HCT116 (cell line): ENCODE measurements at regions not wholly inside any gene's neighbourhood (a gene's known extent, or its start where the extent isn't known, plus 50 kb on each side); places are given as distances from the start of the nearest gene placed in this dataset.

Source experiments
- ATAC-seq: fragments of 200-7000 bp; cut with Tn5 transposase; 2 replicates; pipeline ENCODE4 v1.9.1; 2020; ENCODE audit warnings: mild to moderate bottlenecking, moderate library complexity
- BruUV-seq: library from RNA; stranded (reverse); fragments of 400-500 nt; replicated peaks from 2 replicates; lab custom pipeline; 2021; lab: Mats Ljungman, UMichigan
- CTCF ChIA-PET: fragments of 300-600 bp; sonication (Branson Sonifier 250); formaldehyde crosslinking; loops from one replicate; lab custom pipeline; 2021; ENCODE audit warnings: antibody characterized with exemption; lab: Charles Lee
- POLR2A ChIA-PET: fragments of 300-600, 350-600 bp; sonication (Branson Sonifier 250); formaldehyde crosslinking; loops from one replicate; lab custom pipeline; 2021; ENCODE audit warnings: antibody characterized with exemption; lab: Charles Lee
- RAD21 ChIA-PET, 2 experiments: fragments of 300-600 bp; sonication (Branson Sonifier 250); formaldehyde crosslinking; loops; one replicate each; lab custom pipeline; 2023; ENCODE audit warnings: low total read pairs in 2 of 2; ENCODE audit not compliant: uncharacterized antibody in 2 of 2, unreplicated experiment in 2 of 2, low non-redundant PET in 1 of 2; lab: Charles Lee
- DNase-seq: peaks from one replicate; pipeline ENCODE4 v3.0.0-alpha.2; 2010; ENCODE audit warnings: low read depth, low spot score
- H2AFZ ChIP-seq: fragments of 200-600 bp; shearing (Covaris generic), sonication (generic); 2 replicates; pipeline ENCODE4 v1.6.1; 2017; ENCODE audit warnings: low read depth, mixed run types, mixed read lengths, antibody characterized with exemption, low read length; ENCODE audit not compliant: poor library complexity, severe bottlenecking
- H3K27ac ChIP-seq: 2 replicates; pipeline ENCODE4 v1.5.1; 2012; ENCODE audit warnings: low read depth, low read length
- H3K27me3 ChIP-seq: fragments of 200-600 bp; sonication (generic); 2 replicates; pipeline ENCODE4 v1.6.1; 2016; ENCODE audit warnings: mixed run types, low read length, mixed read lengths; ENCODE audit not compliant: insufficient read depth
- H3K36me3 ChIP-seq, 2 experiments: fragments of 200-500 bp in 1 of 2; fragments of 200-600 bp in 1 of 2; sonication (Bioruptor generic) in 1 of 2; sonication (generic) in 1 of 2; 2 replicates each; pipeline versions ENCODE4 v1.5.1 to v1.6.1; 2014 to 2016; ENCODE audit warnings: low read length in 2 of 2, inconsistent platforms in 1 of 2, mixed read lengths in 1 of 2, mixed run types in 1 of 2; ENCODE audit not compliant: insufficient read depth in 2 of 2, control insufficient read depth in 1 of 2
- H3K4me1 ChIP-seq, 2 experiments: fragments of 200-600 bp in 1 of 2; sonication (generic) in 1 of 2; 2 replicates each; pipeline versions ENCODE4 v1.5.1 to v1.6.1; 2012 to 2017; ENCODE audit warnings: low read length in 2 of 2, inconsistent platforms in 1 of 2, mild to moderate bottlenecking in 1 of 2, mixed read lengths in 1 of 2, mixed run types in 1 of 2, moderate library complexity in 1 of 2; ENCODE audit not compliant: insufficient read depth in 2 of 2, control insufficient read depth in 1 of 2
- H3K4me2 ChIP-seq: fragments of 200-600 bp; sonication (generic); 2 replicates; pipeline ENCODE4 v1.6.1; 2017; ENCODE audit warnings: mixed run types, low read length, mixed read lengths
- H3K4me3 ChIP-seq, 2 experiments: fragments of 200-600 bp in 1 of 2; sonication (generic) in 1 of 2; replicated peaks in 1 of 2; 2 replicates each; pipeline ENCODE4 v1.5.1; 2011 to 2016; ENCODE audit warnings: low read length in 2 of 2, control low read depth in 1 of 2, low read depth in 1 of 2, mild to moderate bottlenecking in 1 of 2, mixed read lengths in 1 of 2, mixed run types in 1 of 2
- H3K79me2 ChIP-seq: fragments of 200-600 bp; sonication (generic); 2 replicates; pipeline ENCODE4 v1.6.1; 2017; ENCODE audit warnings: mild to moderate bottlenecking, mixed run types, low read length, moderate library complexity, mixed read lengths; ENCODE audit not compliant: insufficient read depth
- H3K9ac ChIP-seq: fragments of 200-600 bp; sonication (generic); 2 replicates; pipeline ENCODE4 v1.6.1; 2016; ENCODE audit warnings: low read length, mixed read lengths
- H3K9me2 ChIP-seq: fragments of 200-600 bp; sonication (generic), shearing (Covaris generic); 2 replicates; pipeline ENCODE4 v1.6.1; 2017; ENCODE audit warnings: mixed run types, mild to moderate bottlenecking, moderate library complexity; ENCODE audit not compliant: insufficient read depth
- H3K9me3 ChIP-seq, 2 experiments: fragments of 200-500 bp in 1 of 2; fragments of 200-600 bp in 1 of 2; sonication (Bioruptor generic) in 1 of 2; sonication (generic) in 1 of 2; 2 replicates each; pipeline ENCODE4 v1.6.1; 2014 to 2017; ENCODE audit warnings: low read length in 2 of 2, mixed read lengths in 2 of 2, inconsistent platforms in 1 of 2, low read depth in 1 of 2, mild to moderate bottlenecking in 1 of 2, mixed run types in 1 of 2, moderate library complexity in 1 of 2; ENCODE audit not compliant: control insufficient read depth in 1 of 2, insufficient read depth in 1 of 2
- H4K20me1 ChIP-seq: fragments of 200-600 bp; sonication (generic), shearing (Covaris generic); 2 replicates; pipeline ENCODE4 v1.6.1; 2017; ENCODE audit warnings: mixed run types, mild to moderate bottlenecking, moderate library complexity; ENCODE audit not compliant: insufficient read depth
- CBX3 ChIP-seq: IDR thresholded peaks from 2 replicates; pipeline ENCODE4 v1.6.1; 2012; ENCODE audit warnings: low read depth
- CEBPB ChIP-seq: IDR thresholded peaks from 2 replicates; pipeline ENCODE4 v1.6.1; 2012; ENCODE audit warnings: low read depth
- EGR1 ChIP-seq: IDR thresholded peaks from 2 replicates; pipeline ENCODE4 v1.6.1; 2012; ENCODE audit warnings: low read depth
- ELF1 ChIP-seq: IDR thresholded peaks from 2 replicates; pipeline ENCODE4 v1.6.1; 2012; ENCODE audit warnings: low read depth, borderline replicate concordance
- EZH2 ChIP-seq: fragments of 200-600 bp; sonication (generic); IDR thresholded peaks from 2 replicates; pipeline ENCODE4 v1.6.1; 2017; ENCODE audit warnings: antibody characterized with exemption, mixed run types
- FOSL1 ChIP-seq: IDR thresholded peaks from 2 replicates; pipeline ENCODE4 v1.6.1; 2012; ENCODE audit warnings: low read depth
- JUND ChIP-seq: IDR thresholded peaks from 2 replicates; pipeline ENCODE4 v1.6.1; 2012
- POLR2AphosphoS5 ChIP-seq: IDR thresholded peaks from 2 replicates; pipeline ENCODE4 v1.6.1; 2011; ENCODE audit warnings: mild to moderate bottlenecking, low read depth, low read length, moderate library complexity
- RAD21 ChIP-seq: IDR thresholded peaks from 2 replicates; pipeline ENCODE4 v1.6.1; 2012; ENCODE audit warnings: low read depth, mild to moderate bottlenecking
- SIN3A ChIP-seq: IDR thresholded peaks from 2 replicates; pipeline ENCODE4 v1.6.1; 2012; ENCODE audit warnings: low read depth
- SP1 ChIP-seq: IDR thresholded peaks from 2 replicates; pipeline ENCODE4 v1.6.1; 2012; ENCODE audit warnings: low read depth
- TCF7L2 ChIP-seq: IDR thresholded peaks from 2 replicates; pipeline ENCODE4 v1.7.0; 2011; ENCODE audit warnings: borderline replicate concordance, inconsistent platforms; ENCODE audit not compliant: insufficient read depth, insufficient read length; ENCODE audit errors: extremely low read depth
- YY1 ChIP-seq: IDR thresholded peaks from 2 replicates; pipeline ENCODE4 v1.6.1; 2011; ENCODE audit warnings: low read length, low read depth, moderate library complexity, mild to moderate bottlenecking; ENCODE audit not compliant: insufficient replicate concordance; ENCODE audit errors: extremely low read depth
- intact Hi-C: fragments of 100-400 bp; cut with micrococcal nuclease; formaldehyde crosslinking; loops from 2 replicates; pipeline ENCODE4 v1.10.0; 2022
- TF ChIP-seq, protein P1 (sequence below): IDR thresholded peaks from 2 replicates; pipeline ENCODE4 v1.6.1; 2012
- TF ChIP-seq, protein P2 (sequence below): IDR thresholded peaks from 2 replicates; pipeline ENCODE4 v1.6.1; 2012

DNA sequence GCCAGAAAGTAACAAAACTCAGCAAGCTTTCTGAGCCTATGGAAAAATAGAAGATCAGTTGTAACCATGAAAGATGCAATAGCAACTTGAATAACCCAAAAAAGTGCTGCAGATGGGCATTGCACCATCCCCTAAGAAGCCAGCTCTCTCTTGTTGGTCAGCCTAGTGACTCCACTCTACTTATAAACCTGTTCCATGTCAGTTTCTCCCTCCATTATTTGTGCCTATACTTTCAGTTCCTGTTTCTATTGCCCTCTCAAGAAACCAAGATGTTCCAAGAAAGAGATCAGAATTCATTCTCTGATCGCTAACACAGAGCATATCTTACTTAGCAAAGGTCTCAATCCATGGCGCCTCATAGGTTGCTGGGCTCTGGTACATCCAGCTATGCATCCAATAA lies 170.3 kb upstream of the MAP2 start:
- ATAC-seq (no peak), DNase-seq (no peak)
- H4K20me1 ChIP-seq = no peaks in the 10 kb centered on the region
- H3K27ac ChIP-seq = no peak overlapping the region
- ChIA-PET POLR2A (no interaction called here), CTCF (no interaction called here), RAD21 (no interaction called here)
- no peak overlapping the region for H3K4me3 ChIP-seq
- H2AFZ ChIP-seq = no peak overlapping the region
- no peaks in the 10 kb centered on the region for H3K9me3 ChIP-seq
- no TSS peak for BruUV-seq
- H3K9me2 ChIP-seq = no peaks in the 10 kb centered on the region
- no peaks in the 10 kb centered on the region for H3K79me2 ChIP-seq
- H3K36me3 ChIP-seq = no peaks in the 10 kb centered on the region
- no peaks in the 10 kb centered on the region; a peak in 1 of 4 replicates for H3K4me1 ChIP-seq
- no peaks in the 10 kb centered on the region; the same call in 1 of the 2 replicates for H3K27me3 ChIP-seq
- TF ChIP-seq JUND (no peak), CBX3 (no peak), EZH2 (no peak), ELF1 (no peak), SIN3A (no peak), RAD21 (no peak), EGR1 (no peak), SP1 (no peak), POLR2AphosphoS5 (no peak), YY1 (no peak), CEBPB (no peak), FOSL1 (no peak), TCF7L2 (no peak)
- TF ChIP-seq, protein P1, sequence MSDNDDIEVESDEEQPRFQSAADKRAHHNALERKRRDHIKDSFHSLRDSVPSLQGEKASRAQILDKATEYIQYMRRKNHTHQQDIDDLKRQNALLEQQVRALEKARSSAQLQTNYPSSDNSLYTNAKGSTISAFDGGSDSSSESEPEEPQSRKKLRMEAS = no peak
- TF ChIP-seq, protein P2, sequence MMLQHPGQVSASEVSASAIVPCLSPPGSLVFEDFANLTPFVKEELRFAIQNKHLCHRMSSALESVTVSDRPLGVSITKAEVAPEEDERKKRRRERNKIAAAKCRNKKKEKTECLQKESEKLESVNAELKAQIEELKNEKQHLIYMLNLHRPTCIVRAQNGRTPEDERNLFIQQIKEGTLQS = no peak
- intact Hi-C loops = no loop called here
- H3K4me2 ChIP-seq = no peak overlapping the region
- no peak overlapping the region for H3K9ac ChIP-seq
